HAP-1 (cell line): ENCODE measurements at regions not wholly inside any gene's neighbourhood (a gene's known extent, or its start where the extent isn't known, plus 50 kb on each side); places are given as distances from the start of the nearest gene placed in this dataset.

Source experiments
- DNase-seq, 2 experiments: peaks; one replicate each; pipeline ENCODE4 v3.0.0-alpha.2; 2016 to 2020; ENCODE audit warnings: low spot score in 2 of 2
- H3K27me3 ChIP-seq: fragments of 250-450 bp; sonication (Bioruptor Pico); 2 replicates; pipeline ENCODE4 v1.5.1; 2020; ENCODE audit warnings: low read depth, mild to moderate bottlenecking, moderate library complexity
- H3K36me3 ChIP-seq: fragments of 250-450 bp; sonication (Bioruptor Pico); replicated peaks from 2 replicates; pipeline ENCODE4 v1.5.1; 2020; ENCODE audit warnings: mild to moderate bottlenecking
- H3K4me1 ChIP-seq: fragments of 250-450 bp; sonication (Bioruptor Pico); 2 replicates; pipeline ENCODE4 v1.5.1; 2020; ENCODE audit warnings: mild to moderate bottlenecking
- H3K4me3 ChIP-seq: fragments of 250-450 bp; sonication (Bioruptor Pico); 2 replicates; pipeline ENCODE4 v1.5.1; 2020; ENCODE audit warnings: mild to moderate bottlenecking, moderate library complexity
- H3K9me3 ChIP-seq: fragments of 250-450 bp; sonication (Bioruptor Pico); 2 replicates; pipeline ENCODE4 v1.5.1; 2020; ENCODE audit warnings: mild to moderate bottlenecking, moderate library complexity
- in situ Hi-C: fragments of 300-500 bp; cut with MboI; formaldehyde crosslinking; loops from 3 replicates; pipeline ENCODE4 v1.14.3; 2020; ENCODE audit warnings: low sequenced_read_pairs, inconsistent platforms, mixed read lengths

DNA sequence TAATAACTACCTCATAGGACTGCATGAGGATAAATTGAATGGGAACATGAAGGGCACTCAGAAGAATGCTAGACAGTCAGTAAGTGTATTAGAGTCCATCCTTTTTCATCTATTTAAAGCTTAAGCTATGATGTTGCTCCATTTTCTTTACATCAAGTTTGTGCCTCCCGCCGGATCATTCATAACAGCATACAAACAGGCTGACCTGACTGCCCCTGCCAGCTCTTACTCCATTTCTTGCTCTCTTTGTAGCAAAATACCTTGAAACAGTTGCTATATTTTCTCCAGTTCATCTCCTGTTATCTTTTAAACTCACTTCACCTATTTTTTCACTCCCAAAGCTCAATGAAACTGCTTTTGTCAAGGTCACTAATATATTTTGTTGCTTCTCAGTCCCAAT lies 315.6 kb upstream of the ALCAM start:
- no peaks in the 10 kb centered on the region for H3K27me3 ChIP-seq
- no peak overlapping the region for H3K4me3 ChIP-seq
- no peaks in the 10 kb centered on the region for H3K36me3 ChIP-seq
- DNase-seq: no peak
- H3K9me3 ChIP-seq: no peaks in the 10 kb centered on the region
- in situ Hi-C loops: no loop called here
- no peaks in the 10 kb centered on the region for H3K4me1 ChIP-seq

DNA sequence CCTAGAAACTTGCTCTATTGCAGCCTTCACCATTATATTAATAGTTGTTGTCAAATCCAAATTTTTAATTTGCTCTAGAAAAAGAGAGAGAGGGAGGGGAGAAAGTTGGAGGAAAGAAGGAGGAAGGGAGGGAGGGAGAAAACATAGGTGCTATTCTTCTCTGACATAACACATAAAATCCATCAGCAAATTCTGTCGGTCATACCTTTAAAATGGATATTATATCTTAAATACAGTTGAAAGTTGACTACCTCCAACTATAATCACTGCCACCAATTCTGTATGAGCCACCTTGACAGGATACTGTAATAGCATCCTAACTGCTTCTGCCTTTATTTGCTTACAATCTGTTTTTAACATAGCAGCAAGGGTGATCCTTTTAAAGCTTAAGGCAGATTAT lies 314.7 kb upstream of the ALCAM start:
- in situ Hi-C loops: no loop called here
- no peak for DNase-seq
- Histone ChIP-seq H3K27me3 (no peaks in the 10 kb centered on the region), H3K9me3 (no peaks in the 10 kb centered on the region), H3K4me3 (no peak overlapping the region), H3K4me1 (no peaks in the 10 kb centered on the region), H3K36me3 (no peaks in the 10 kb centered on the region)

DNA sequence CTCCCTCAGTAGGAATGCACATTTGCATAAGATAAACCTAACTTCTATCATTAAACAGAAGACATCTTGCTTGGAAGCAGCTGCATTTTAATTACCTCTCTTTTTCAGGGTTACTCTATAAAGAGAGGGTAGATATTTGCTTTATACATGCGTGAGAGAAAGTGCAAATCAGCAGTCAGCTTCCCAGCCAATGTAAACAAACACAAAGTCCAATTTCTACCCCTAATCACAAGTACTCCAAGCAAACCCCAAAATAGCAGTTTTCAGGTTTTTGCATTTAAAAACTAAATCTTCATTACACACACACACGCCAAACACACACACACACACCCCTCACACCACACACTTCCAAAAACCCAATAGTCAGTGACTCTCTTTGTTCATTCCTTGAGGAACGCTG lies 303.9 kb upstream of the ALCAM start:
- no peaks in the 10 kb centered on the region for H3K4me1 ChIP-seq
- no peak overlapping the region for H3K4me3 ChIP-seq
- no peak for DNase-seq
- no peaks in the 10 kb centered on the region for H3K9me3 ChIP-seq
- no peaks in the 10 kb centered on the region for H3K36me3 ChIP-seq
- in situ Hi-C loops: no loop called here
- H3K27me3 ChIP-seq: no peaks in the 10 kb centered on the region

DNA sequence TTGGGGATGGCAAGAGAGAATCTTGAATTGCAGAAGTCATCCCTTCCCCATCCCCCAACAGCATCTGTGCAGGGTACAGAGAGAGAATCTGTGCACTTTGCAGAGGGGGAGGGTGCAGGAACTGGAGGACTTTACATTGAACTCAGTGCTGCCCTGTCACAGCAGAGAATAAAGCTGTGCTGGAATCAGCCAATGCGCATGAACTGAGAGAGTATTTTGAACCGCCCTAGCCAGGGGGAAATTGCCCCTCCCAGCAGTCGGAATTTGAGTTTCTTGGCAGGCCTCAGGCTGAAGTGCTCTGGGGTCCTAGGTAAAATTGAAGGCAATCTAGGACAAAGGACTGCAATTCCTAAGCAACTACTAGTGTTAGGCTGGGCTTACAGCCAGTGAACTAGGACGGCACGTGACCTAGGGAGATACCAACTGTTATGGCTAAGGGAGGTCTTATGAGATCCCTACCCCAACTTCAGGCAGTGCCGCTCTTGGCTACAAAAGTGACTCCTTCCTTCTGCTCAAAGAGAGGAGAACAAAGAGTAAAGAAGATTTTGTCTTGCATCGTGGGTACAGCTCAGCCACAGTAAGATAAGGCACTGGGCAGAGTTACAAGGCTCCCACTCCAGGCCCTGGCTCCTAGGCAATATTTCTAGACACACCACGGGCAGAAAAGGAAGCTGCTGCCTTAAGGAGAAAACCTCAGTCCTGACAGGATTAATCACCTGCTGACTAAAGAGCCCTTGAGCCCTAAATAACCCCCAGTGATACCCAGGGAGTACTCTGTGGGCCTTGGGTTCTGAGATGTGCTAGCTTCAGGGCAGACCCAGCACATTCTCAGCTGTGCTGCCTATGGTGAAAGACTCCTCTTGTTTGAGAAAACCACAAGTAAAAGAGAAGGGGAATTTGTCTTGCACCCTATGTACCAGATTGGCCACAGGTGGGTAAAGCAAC lies 300.5 kb upstream of the ALCAM start:
- in situ Hi-C loops: no loop called here
- Histone ChIP-seq H3K36me3 (no peaks in the 10 kb centered on the region), H3K9me3 (no peaks in the 10 kb centered on the region), H3K4me1 (no peaks in the 10 kb centered on the region), H3K27me3 (no peaks in the 10 kb centered on the region), H3K4me3 (no peak overlapping the region)
- DNase-seq: no peak

DNA sequence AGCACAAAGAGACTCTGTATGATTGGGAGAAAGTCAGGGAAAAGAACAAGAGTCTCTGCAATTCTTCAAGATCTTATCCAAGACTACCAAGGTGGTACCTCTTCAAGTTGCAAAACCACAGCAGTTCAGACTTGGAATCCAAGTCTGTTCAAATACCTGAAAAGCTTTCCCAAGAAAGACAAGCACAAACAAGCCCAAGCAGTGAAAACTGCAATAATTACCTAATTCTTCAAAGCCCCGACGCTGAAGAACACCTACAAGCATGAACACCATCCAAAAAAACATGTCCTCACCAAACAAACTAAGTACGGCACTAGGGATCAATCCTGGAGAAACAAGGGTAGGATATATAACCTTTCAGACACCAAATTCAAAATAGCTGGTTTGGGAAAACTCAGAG lies 299.3 kb upstream of the ALCAM start:
- H3K27me3 ChIP-seq: no peaks in the 10 kb centered on the region
- H3K4me3 ChIP-seq: no peak overlapping the region
- H3K36me3 ChIP-seq: no peaks in the 10 kb centered on the region
- in situ Hi-C loops: no loop called here
- DNase-seq: no peak
- H3K9me3 ChIP-seq: no peaks in the 10 kb centered on the region
- H3K4me1 ChIP-seq: no peaks in the 10 kb centered on the region

DNA sequence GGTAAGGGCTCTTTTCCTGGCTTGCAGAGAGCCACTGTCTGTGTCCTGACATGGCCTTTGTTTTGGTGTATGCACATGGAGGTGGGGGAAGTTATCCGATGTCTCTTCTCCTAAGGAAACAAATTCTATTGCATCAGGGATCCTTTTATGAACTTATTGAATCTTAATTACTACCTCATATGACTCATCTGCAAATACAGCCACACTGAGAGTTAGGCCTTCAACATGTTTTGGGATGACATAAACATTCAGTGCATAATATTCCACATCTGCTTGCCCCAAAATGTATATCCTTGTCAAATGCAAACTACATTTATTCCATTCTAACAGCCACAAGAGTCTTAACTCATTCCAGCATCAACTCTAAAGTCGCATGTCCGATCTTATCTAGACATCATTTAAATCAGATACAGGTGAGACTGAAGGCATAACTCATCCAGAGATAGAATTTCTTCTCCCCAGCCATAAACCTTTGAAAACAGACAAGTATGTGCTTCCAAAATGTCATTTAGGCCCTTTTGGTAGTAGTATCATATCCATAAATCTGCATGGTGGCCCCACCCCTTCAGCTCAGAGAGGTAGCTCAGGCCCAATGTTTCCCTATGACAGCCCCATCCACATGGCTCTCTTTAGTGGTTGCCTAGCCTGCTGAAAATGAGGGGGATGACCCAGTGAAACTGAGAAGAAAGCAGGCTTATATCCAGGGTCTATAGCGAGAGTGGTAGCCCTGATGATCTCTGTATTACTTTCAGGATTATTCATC lies 289.5 kb upstream of the ALCAM start:
- Histone ChIP-seq H3K36me3 (no peaks in the 10 kb centered on the region), H3K9me3 (no peaks in the 10 kb centered on the region), H3K27me3 (no peaks in the 10 kb centered on the region), H3K4me3 (no peak overlapping the region), H3K4me1 (no peaks in the 10 kb centered on the region)
- in situ Hi-C loops: no loop called here
- no peak for DNase-seq

DNA sequence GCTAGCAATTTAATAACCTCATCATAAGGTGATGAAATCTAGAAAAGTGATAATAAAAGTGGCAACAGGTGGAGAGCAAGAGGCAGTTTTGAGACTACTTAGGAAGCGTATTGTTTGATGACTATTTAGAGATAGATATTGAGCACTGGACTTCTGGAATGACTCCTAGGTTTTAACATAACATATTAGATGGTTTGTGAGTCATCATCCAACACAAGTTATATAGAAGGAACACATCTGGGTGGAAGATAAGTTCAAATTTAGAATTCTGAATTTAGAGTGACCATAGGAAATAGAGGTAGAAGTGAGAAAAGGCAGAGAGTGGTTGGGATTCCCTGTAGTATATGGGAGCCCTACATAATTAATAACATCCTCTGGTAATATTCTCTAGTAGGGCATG lies 282.8 kb upstream of the ALCAM start:
- no peaks in the 10 kb centered on the region for H3K4me1 ChIP-seq
- H3K27me3 ChIP-seq: no peaks in the 10 kb centered on the region
- no peak for DNase-seq
- in situ Hi-C loops: no loop called here
- H3K9me3 ChIP-seq: no peaks in the 10 kb centered on the region
- H3K36me3 ChIP-seq: no peaks in the 10 kb centered on the region
- H3K4me3 ChIP-seq: no peak overlapping the region

DNA sequence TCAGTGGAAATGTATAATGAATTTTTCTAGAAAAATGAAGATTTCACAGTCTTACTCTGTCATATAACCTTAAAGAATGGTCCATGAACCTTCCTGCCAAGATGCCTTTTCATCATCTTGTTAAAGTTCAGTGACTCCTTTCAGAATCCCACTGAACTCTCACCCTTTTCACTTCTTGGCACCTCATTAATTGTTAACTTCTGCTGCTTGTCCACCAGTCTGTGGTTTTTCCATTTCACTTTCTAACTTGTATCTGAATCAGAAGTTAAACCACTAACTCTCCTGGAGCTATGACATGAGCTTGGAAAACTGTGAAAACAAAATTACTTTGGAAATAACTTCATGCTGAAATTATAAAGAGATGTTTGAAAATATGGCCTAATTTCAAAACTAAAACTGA lies 281.2 kb upstream of the ALCAM start:
- no peaks in the 10 kb centered on the region for H3K4me1 ChIP-seq
- H3K27me3 ChIP-seq: no peaks in the 10 kb centered on the region
- H3K9me3 ChIP-seq: no peaks in the 10 kb centered on the region
- in situ Hi-C loops: no loop called here
- H3K36me3 ChIP-seq: no peaks in the 10 kb centered on the region
- no peak for DNase-seq
- H3K4me3 ChIP-seq: no peak overlapping the region

DNA sequence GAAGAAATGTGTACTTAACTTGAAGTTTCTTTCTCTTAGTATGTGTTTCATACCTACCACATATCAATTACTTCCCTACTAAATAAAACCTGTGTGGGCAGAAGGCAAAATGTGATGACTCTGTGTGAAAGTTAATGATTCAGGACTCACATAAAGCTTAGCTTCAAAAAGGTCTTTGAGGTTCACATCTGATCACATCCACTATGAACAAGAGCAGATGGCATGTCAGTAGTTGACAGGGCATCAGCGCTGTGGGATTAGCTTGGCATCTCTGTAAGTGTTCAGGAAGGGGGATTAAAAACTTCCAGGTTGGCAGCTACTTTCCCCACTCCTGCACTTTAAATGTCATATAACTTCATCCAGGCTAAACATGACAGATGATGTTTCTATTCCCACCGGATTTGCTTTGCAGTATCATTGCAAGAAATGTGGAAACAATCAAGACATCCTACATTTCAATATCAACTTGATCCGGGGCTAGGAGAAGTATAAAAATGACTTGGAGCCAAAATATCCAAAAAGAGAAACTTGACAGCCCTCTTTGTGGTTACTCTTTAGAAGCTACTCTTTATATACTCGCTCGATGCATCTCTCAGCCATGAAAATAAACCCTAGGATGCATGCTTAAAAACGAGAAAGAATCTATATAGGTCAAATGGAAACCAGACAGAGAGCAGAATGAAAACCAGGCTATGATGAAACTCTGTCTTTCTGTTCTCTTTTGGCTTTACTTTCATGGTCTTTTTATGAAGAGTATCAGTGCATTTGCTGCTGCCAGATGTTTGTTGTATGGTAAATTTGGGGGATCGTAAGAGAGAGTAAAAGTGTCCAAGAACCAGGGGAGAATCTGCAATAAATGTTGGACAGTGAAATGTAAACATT lies 273.1 kb upstream of the ALCAM start:
- Histone ChIP-seq H3K36me3 (no peaks in the 10 kb centered on the region), H3K4me1 (no peaks in the 10 kb centered on the region), H3K4me3 (no peak overlapping the region), H3K27me3 (no peaks in the 10 kb centered on the region), H3K9me3 (no peaks in the 10 kb centered on the region)
- in situ Hi-C loops: no loop called here
- no peak for DNase-seq

DNA sequence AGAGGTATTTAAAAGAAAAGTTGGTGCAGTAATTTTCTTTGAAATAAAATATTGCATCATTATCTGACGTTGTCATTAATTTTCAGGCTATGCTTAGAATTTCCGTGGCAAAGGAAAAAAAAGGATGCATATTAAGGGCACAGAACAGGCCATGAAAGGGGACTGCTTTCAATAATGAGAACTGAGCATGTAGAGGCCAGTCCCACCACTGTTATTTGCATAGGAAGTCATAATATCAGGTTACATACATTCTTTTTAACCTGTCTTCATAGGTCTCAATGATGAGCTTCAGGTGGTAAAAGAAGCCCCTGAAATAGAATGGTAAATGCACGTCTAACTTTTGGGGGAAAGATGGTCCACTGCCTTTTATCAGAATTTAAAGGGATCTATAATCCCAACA lies 272.1 kb upstream of the ALCAM start:
- DNase-seq: no peak
- Histone ChIP-seq H3K27me3 (no peaks in the 10 kb centered on the region), H3K4me3 (no peak overlapping the region), H3K4me1 (no peaks in the 10 kb centered on the region), H3K36me3 (no peaks in the 10 kb centered on the region), H3K9me3 (no peaks in the 10 kb centered on the region)
- in situ Hi-C loops: no loop called here

DNA sequence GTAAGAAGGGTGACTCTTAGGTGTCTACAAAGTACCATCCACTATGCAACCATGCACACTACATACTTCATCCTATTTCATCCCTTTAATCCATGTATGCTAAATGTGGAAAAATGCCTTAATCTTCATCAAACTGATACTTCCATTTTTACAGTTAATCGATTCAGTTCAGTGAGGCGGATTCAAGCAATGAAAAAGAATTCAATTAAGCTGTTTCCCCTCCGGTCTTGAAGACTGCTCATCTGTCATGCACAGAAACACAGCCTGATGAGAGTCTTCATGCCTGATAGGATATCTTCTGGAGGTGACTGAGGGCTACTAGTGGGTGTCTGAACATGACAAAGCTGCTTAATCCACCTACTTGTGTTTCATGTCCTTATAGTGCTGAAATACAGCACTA lies 270.6 kb upstream of the ALCAM start:
- Histone ChIP-seq H3K27me3 (no peaks in the 10 kb centered on the region), H3K4me1 (no peaks in the 10 kb centered on the region), H3K4me3 (no peak overlapping the region), H3K9me3 (no peaks in the 10 kb centered on the region), H3K36me3 (no peaks in the 10 kb centered on the region)
- in situ Hi-C loops: no loop called here
- no peak for DNase-seq

DNA sequence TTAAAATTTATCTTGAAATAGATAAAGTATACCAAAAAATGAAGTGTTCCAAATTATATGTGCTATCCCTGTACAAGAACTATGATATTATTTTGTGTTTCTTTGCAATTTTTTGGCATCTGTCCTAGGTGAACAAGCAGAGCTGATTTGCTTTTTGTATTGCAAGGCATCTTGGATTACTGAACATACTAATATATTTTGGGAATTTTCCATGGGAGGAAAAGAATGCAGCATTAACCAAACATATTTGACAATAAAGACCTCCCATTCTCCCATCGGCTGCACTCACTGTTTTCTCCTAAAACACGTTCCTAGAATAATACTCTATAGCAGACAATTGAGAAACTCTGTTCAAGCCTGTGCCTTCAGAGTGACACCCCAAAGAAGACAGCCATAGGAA lies 265.1 kb upstream of the ALCAM start:
- H3K27me3 ChIP-seq: no peaks in the 10 kb centered on the region
- no peak for DNase-seq
- H3K4me3 ChIP-seq: no peak overlapping the region
- no peaks in the 10 kb centered on the region for H3K9me3 ChIP-seq
- in situ Hi-C loops: no loop called here
- H3K36me3 ChIP-seq: no peaks in the 10 kb centered on the region
- no peaks in the 10 kb centered on the region for H3K4me1 ChIP-seq

DNA sequence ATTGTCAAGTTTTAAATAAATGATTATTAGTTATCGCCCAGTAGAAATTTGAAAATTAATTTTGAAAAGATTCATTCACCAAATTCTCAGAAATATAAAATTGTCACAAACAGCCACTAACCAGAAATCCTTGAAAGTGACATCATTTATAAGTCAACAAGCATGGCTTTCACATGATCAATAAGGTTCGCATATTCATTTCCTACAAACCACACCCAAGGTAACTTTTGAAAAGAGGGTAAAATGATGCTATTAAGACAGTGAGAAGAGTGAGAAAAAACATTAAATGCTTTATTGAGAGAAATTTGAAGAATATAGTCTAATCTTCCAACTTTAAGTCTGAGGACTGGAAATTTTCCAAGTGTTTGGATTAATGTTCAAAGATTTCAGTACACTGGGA lies 263.6 kb upstream of the ALCAM start:
- no peaks in the 10 kb centered on the region for H3K4me1 ChIP-seq
- in situ Hi-C loops: no loop called here

DNA sequence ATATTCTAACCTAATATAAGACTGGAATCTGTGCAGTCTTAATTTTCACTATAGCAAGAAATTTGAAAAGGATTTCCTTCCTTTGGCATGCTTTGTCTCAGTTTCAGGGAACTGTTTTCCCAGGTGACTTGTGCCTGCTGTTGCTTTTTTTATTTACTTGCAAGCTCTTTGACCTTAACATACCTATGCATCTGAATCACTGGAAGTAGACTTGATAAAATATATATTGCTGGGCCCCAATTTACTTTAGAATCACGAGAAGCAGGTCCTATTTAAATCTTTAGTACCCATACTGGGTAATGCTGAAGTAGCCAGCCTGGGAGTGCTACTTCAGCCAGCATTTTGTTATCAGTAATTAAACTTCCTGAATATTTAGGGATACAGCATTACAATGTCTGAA lies 257.9 kb upstream of the ALCAM start:
- H3K9me3 ChIP-seq: no peaks in the 10 kb centered on the region
- in situ Hi-C loops: no loop called here
- no peaks in the 10 kb centered on the region for H3K4me1 ChIP-seq
- no peak overlapping the region for H3K4me3 ChIP-seq
- no peaks in the 10 kb centered on the region for H3K27me3 ChIP-seq
- DNase-seq: no peak
- H3K36me3 ChIP-seq: no peaks in the 10 kb centered on the region

More for the DNA sequence above, 263.6 kb upstream of the ALCAM start:
- Histone ChIP-seq H3K9me3 (no peaks in the 10 kb centered on the region), H3K4me3 (no peak overlapping the region), H3K27me3 (no peaks in the 10 kb centered on the region), H3K36me3 (no peaks in the 10 kb centered on the region)
- no peak for DNase-seq
